NCI-H1436 treated with DMSO at 0.1 percent for 48 hours (cell line): ENCODE measurements at regions not wholly inside any gene's neighbourhood (a gene's known extent, or its start where the extent isn't known, plus 50 kb on each side); places are given as distances from the start of the nearest gene placed in this dataset.
"Not testable (repeated sequence)": the region's sequence is repeated elsewhere in the genome, so short reads cannot be mapped to it uniquely, and the experiment has no call there.

Experiments
- DNase-seq: peaks from one replicate; lab custom pipeline; 2025; lab: John Stamatoyannopoulos, UW

- no peak for DNase-seq
These were observed 72.5 kb downstream of the RRAGC start for GRCh38 chr1:38787041-38787440.

- no peak for DNase-seq
These were observed 73.5 kb downstream of the RRAGC start for GRCh38 chr1:38786040-38786436.

DNA sequence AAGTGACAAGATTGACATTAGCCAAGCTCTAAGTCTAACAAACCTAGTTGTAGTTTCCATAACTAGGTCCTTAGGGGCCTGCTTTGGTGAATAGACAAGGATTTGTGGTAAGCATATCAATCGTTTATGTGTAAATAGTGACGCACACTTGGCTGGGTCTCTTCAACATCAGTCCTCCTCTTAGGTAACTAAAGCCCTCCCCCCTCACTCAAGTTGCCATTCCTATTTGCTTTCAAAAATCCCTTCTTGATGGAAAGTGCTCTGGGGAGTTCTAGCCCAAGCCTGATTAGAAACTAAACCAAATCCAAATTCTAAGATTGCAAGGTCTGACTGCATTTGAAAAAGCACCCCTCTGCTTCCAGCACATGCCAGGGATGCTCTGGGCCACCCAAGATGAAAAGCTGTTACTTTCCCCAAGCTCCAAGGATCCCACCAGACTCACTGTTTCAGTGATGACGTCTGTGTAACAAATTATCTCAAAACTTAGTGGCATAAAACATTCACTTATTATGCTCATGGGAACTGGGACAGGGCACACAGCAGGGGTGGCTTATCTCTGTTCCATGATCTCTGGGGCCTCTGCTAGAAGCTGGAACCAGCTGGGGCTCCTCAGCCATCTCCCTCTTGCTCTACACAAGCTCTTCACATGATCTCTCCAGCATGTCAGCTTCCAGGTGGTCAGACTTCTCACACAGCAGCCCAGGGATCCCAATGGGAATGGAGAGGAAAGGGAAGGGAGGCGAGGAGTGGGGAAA lies 74.1 kb downstream of the RRAGC start:
- no peak for DNase-seq

DNA sequence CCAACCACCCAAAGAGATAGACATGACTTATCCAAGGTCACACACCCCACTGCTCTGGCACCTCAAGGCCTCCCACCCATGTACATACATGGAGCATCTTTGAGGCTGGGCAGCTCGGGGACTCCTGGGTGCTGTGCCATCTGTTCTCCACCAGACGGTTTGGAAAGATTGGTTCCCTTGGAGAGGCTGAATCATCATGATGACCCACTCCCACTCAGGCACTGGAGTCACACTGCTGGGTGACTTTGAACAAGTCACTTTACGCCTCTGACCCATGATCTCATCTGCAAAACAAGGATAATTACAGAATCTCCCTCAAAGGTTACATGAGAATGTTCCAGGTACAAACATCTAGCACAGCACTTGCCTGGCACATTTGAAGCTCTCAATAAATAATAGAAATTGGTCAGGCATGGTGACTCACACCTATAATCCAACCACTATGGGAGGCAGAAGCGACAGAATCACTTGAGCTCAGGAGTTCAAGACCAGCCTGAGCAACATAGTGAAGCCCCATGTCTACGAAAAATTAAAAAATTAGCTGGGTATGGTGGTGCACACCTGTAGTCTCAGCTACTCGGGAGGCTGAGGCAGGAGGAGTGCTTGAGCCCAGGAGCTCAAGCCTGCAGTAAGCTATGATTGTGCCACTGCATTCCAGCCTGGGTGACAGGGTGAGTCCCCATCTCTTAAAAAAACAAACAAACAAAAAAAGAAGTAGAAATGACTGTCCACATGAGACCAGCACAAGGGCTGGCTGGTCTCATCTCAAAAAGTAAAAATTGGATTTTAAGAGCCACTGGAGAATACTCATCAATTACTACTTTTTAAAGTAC lies 74.9 kb downstream of the RRAGC start:
- DNase-seq = no peak

DNA sequence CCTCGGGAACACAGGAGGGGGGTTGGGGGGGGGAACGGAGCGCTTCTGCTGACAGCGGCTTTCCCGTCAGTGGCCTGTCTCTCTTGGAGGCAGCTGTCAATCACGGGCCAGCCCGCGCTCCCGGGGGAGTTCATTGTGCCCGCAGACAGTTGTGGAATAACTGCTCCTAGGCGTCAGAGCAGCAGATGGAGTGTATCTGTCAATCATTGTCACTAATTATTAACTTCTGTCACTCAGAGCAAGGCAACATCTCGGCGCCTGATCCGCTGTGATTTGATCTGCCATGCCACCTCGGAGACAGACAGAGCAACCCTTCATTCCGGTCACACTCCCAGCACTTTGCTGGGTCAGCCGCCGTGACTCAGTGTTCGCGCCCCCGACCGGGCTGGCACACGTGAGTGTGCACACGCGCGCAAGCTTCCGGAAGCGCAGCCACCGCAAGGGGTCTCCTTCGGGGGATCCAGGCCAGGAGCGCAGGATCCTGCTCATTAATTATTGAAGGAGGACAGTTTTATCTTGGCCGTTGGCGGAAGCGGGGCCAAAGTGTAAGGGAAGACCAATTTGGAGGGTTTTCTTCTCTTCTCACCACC lies 75.8 kb downstream of the RRAGC start:
- DNase-seq = no peak

DNA sequence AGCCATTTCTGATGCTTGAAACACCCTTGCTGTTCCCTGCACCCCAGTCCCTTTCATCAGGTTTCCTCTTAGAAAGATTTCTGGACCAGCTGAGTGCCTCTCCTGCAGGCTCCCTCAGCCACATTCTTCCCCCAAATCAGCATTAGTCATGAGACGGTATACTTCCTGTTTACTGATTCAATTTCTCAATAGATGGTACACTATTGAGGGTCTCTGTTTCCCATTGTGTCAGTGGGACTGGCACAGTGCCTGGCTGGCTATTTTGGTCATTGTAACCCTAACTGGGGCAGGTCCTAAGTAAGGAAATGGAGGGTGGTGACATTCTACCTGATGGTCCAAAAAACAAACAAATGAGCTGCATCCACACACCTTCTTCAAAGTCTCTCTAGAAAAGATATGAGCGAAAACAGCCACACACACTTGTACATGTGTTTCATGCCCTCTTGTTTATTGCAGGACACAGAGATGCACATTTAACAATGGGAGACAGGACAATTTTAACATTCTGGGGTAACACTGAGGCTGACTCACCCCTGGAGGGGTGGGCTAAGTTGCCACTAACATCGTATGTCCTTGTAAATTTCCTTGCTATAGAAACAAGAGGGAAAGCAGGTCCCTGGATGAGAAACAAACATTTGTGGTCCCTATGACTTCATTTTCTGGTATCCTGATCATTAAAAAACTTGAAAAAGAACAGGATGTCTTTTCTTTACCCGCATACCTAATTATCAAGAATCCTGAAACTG lies 77.5 kb downstream of the RRAGC start:
- DNase-seq = no peak

- DNase-seq = no peak
These were observed 79.4 kb downstream of the RRAGC start for GRCh38 chr1:38780133-38780532.

- no peak for DNase-seq
These were observed 80.1 kb downstream of the RRAGC start for GRCh38 chr1:38779491-38779890.

- no peak for DNase-seq
These were observed 81.1 kb downstream of the RRAGC start for GRCh38 chr1:38778521-38778920.

DNA sequence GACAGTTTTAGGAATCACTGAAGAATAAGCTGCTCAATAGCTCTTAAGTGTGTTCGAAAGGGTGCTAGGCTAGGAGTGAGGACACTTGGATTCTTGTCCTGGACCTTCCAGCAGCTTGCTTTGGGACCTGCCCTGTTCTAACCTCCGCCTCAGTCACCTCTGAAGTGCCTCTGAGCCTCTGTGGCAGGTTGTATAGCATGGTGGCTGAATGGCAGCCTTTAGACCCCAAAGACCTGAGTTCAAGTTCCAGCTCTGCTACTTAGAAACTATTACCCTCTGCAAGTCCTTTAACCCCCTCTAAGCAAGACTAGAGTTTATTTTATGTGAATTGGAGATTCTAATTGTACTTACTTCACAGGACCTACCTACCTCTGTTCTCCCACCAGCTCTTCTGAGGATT lies 81.5 kb downstream of the RRAGC start:
- DNase-seq = no peak

DNA sequence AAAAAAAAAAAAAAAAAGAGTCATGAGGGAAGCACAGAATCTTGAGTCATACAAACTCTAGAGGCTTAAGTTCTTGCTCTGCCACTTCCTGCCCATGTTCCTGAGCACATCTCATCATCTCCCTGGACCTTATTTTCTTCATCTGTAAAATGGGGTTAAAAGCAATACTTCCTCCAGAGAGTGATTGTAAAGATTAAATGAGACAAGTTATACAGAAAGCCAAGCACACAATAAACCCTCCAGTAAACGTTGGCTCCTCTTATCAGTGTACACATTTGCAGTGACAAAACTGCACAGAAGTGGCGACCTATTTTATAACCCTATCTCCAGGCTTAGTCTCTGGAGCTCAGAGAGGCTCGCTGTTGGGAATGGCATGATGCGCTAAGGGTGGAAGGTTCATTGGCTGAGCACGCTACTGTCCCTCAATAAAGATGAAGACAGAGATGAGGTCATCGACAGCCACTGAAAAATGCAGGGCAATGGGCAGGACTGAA lies 82.1 kb downstream of the RRAGC start:
- DNase-seq = no peak

- DNase-seq = peak; percentile 33
These were observed 83.0 kb downstream of the RRAGC start for GRCh38 chr1:38776466-38777065.

GRCh38 chr1:38775175-38775845 lies 84.3 kb downstream of the RRAGC start:
- DNase-seq = no peak

DNA sequence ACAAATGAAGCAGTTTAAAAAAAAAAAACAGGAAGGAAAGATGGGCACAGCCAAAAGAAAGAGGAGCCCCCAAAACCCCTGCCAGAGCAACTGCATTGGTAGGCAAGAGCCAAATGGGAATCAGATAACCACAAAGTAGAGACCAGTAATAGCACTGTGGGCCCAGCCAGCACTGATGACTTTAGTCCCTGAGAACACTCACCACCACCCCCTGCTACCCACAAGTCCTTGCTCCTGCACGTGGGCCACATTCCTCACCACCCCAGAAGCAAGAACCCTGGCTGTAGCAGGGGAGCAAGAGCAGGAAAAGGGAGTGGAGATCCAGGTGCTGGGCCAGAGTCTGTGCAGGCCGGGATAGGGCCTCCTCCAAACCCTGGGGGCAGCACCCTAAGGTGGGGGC lies 86.1 kb downstream of the RRAGC start:
- DNase-seq = no peak

GRCh38 chr1:38772953-38773352 lies 86.6 kb downstream of the RRAGC start:
- no peak for DNase-seq

- no peak for DNase-seq
These were observed 87.5 kb downstream of the RRAGC start for GRCh38 chr1:38772026-38772425.

DNA sequence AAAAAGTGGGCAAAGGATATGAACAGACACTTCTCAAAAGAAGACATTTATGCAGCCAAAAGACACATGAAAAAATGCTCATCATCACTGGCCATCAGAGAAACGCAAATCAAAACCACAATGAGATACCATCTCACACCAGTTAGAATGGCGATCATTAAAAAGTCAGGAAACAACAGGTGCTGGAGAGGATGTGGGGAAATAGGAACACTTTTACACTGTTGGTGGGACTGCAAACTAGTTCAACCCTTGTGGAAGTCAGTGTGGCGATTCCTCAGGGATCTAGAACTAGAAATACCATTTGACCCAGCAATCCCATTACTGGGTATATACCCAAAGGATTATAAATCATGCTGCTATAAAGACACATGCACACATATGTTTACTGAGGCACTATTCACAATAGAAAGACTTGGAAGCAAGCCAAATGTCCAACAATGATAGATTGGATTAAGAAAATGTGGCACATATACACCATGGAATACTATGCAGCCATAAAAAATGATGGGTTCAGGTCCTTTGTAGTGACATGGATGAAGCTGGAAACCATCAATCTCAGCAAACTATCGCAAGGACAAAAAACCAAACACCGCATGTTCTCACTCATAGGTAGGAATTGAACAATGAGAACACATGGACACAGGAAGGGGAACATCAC lies 88.9 kb downstream of the RRAGC start:
- DNase-seq = not testable (repeated sequence)

DNA sequence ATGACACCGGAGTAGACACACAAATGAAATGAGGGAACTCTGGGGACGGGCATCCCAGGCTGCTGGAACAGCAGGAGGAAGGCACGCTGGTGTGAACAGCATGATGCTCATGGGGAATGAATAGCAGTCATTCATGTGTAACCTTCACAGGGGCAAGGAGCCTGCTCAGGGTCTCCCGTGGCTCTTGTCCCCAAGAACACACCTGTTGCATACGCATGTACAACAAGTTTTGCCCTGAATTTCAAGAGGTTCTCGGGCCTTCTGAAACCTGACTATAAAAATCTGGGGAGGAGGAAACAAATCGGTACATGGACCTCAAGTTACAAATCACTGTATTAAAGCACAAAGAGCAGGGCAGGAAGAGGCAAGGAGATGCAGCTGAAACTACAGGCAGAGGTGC lies 93.4 kb downstream of the RRAGC start:
- DNase-seq = no peak

- no peak for DNase-seq
These were observed 96.5 kb downstream of the RRAGC start for GRCh38 chr1:38763121-38763520.

DNA sequence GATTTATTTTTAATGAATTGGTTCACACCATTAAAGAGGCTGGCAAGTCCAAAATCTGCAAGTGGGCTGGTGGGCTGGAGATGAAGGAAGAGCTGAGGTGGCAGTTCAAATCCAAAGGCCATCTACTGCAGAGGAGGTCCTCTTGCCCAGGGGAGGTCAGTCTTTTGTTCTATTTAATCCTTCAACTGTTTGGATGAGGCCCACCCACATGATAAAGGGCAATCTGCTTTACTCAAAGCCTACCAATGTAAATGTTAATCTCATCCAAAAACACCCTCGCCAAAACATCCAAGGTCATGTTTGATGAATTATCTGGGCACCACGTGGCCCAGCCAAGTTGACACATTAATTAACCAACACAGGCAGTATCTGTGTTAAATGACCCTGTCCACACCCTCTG lies 99.0 kb downstream of the RRAGC start:
- DNase-seq = no peak

DNA sequence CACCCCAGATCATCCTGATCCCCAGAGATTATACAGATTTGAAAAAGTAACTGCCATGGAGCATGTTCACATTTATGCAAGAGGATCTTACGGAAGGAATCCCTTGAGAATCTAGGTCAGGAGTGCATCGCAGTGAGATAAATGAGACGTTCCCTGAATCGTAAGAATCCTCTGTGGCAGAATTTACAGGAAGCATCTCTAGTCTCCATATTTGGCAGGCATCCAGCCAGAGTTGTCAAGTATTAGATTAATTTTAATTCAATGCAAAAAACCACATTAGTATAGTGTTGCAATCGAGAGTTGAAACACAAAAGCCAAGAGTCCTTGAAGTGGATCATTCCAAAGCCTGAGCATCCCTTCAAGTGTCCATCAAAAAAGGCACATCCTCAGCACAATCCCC lies 100.8 kb downstream of the RRAGC start:
- no peak for DNase-seq
